SK-N-SH treated with all-trans-retinoic acid at 6 μM for 48 hours (cell line): ENCODE measurements at regions not wholly inside any gene's neighbourhood (a gene's known extent, or its start where the extent isn't known, plus 50 kb on each side); places are given as distances from the start of the nearest gene placed in this dataset.

Source experiments
- TCF4 ChIP-seq: fragments of 250-450 bp; sonication (Bioruptor Pico); IDR thresholded peaks from 2 replicates; pipeline ENCODE4 v1.8.0; 2021; ENCODE audit warnings: mild to moderate bottlenecking, moderate library complexity, borderline replicate concordance
- ZFP3 ChIP-seq: fragments of 250-450 bp; sonication (Bioruptor Pico); IDR thresholded peaks from 2 replicates; pipeline ENCODE4 v1.5.0; 2020; ENCODE audit warnings: mild to moderate bottlenecking, moderate library complexity

- TF ChIP-seq ZFP3 (CRISPR knock-in tag) (no peak), TCF4 (no peak)
These were observed 220.6 kb upstream of the HMGA2 start for GRCh38 chr12:65603438-65604351.
